GM19351 (cell line): ENCODE measurements at regions not wholly inside any gene's neighbourhood (a gene's known extent, or its start where the extent isn't known, plus 50 kb on each side); places are given as distances from the start of the nearest gene placed in this dataset.

Source experiments
- ATAC-seq: cut with Tn5 transposase; IDR thresholded peaks from one replicate; pipeline ENCODE4 v1.9.1; 2021; ENCODE audit warnings: mild to moderate bottlenecking, moderate library complexity; ENCODE audit not compliant: unreplicated experiment

GRCh38 chr5:23368393-23368792, 139.0 kb upstream of the PRDM9 start:
- ATAC-seq = no peak

- ATAC-seq = no peak
These were observed 139.5 kb upstream of the PRDM9 start for GRCh38 chr5:23367874-23368273.

GRCh38 chr5:23353286-23353685, 154.1 kb upstream of the PRDM9 start:
- ATAC-seq = no peak

- ATAC-seq = no peak
These were observed 155.0 kb upstream of the PRDM9 start for GRCh38 chr5:23352446-23352845.

- ATAC-seq = no peak
These were observed 164.3 kb upstream of the PRDM9 start for GRCh38 chr5:23343121-23343520.

GRCh38 chr5:23332650-23333251, 174.7 kb upstream of the PRDM9 start:
- no peak for ATAC-seq

GRCh38 chr5:23330726-23331125, 176.7 kb upstream of the PRDM9 start:
- ATAC-seq = no peak

- ATAC-seq = no peak
These were observed 187.5 kb upstream of the PRDM9 start for GRCh38 chr5:23319901-23320300.

- ATAC-seq = no peak
These were observed 188.4 kb upstream of the PRDM9 start for GRCh38 chr5:23318960-23319359.

GRCh38 chr5:23318166-23318565, 189.2 kb upstream of the PRDM9 start:
- no peak for ATAC-seq

- ATAC-seq = no peak
These were observed 191.3 kb upstream of the PRDM9 start for GRCh38 chr5:23316060-23316591.

GRCh38 chr5:23314827-23315226, 192.6 kb upstream of the PRDM9 start:
- no peak for ATAC-seq

GRCh38 chr5:23305055-23305454, 202.4 kb upstream of the PRDM9 start:
- no peak for ATAC-seq

GRCh38 chr5:23303836-23304235, 203.6 kb upstream of the PRDM9 start:
- ATAC-seq = no peak

- ATAC-seq = no peak
These were observed 204.0 kb upstream of the PRDM9 start for GRCh38 chr5:23303435-23303834.

GRCh38 chr5:23302438-23302837, 205.0 kb upstream of the PRDM9 start:
- no peak for ATAC-seq

- no peak for ATAC-seq
These were observed 218.2 kb upstream of the PRDM9 start for GRCh38 chr5:23289162-23289561.

- ATAC-seq = no peak
These were observed 222.8 kb upstream of the PRDM9 start for GRCh38 chr5:23284656-23285055.

- ATAC-seq = no peak
These were observed 233.2 kb upstream of the PRDM9 start for GRCh38 chr5:23274171-23274570.

GRCh38 chr5:23269981-23270380, 237.4 kb upstream of the PRDM9 start:
- no peak for ATAC-seq

- ATAC-seq = no peak
These were observed 239.3 kb upstream of the PRDM9 start for GRCh38 chr5:23268136-23268535.

GRCh38 chr5:23260621-23261020, 246.8 kb upstream of the PRDM9 start:
- no peak for ATAC-seq

GRCh38 chr5:23257656-23258055, 249.8 kb upstream of the PRDM9 start:
- no peak for ATAC-seq
